ENCODE measurements at regions not wholly inside any gene's neighbourhood (a gene's known extent, or its start where the extent isn't known, plus 50 kb on each side); places are given as distances from the start of the nearest gene placed in this dataset.

DNA sequence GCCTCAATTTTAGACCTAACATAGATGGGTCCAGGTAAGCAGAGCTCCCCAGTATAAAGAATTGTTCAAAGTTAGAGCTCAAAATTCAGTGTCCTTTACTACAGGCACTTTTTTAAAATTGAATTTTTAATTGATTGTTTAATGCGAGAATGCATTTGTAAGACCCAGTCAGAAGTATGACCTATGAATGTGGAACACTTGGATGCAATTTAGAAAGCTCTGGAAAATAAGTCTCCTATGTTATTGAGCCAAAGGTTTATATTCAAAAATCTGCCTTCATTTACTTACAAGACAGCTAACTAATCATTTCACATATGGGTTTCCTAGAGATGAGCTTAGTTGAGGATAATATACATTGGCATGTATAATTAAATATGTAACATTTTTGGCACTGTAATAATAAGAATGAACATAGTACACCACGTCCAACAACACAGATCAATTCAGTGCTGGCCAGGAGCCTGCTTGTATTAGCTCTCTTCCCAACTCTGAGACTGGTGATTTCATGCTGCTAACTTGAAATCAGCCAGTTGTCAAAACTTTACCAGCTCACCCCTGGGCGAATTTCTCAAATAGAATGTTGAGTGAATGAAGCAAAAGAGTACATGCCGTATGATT, 197.2 kb upstream of the NPY2R start:
- Mint-ChIP-seq H3K4me3 (no peak overlapping the region), H3K9me3 (peaks cover 0 to 4% (median 0%) of the 10 kb centered on the region in 7 donors), H3K27me3 (no peaks in the 10 kb centered on the region), H3K4me1 (no peaks in the 10 kb centered on the region), H3K36me3 (no peaks in the 10 kb centered on the region), H3K27ac (no peak overlapping the region)
- ATAC-seq (ENCODE audit: low read depth in 2 of 2) (no peak), DNase-seq (no peak)
- H3K9me3 ChIP-seq (ENCODE audit: control insufficient read depth in 2 of 2, low read length in 2 of 2) = no peaks in the 10 kb centered on the region
- H3K36me3 ChIP-seq (ENCODE audit: control insufficient read depth, insufficient read depth, low read length) = no peaks in the 10 kb centered on the region
- no peaks in the 10 kb centered on the region for H3K27me3 ChIP-seq (ENCODE audit: control insufficient read depth, insufficient read depth, low read length)
- no peak overlapping the region for H3K4me3 ChIP-seq (ENCODE audit: low read depth, low read length)
- H3K4me1 ChIP-seq (ENCODE audit: control insufficient read depth, insufficient read depth, low read length, poor library complexity, severe bottlenecking) = no peaks in the 10 kb centered on the region
- H3K27ac ChIP-seq (ENCODE audit: insufficient read depth, low read length, poor library complexity, severe bottlenecking) = no peak overlapping the region

DNA sequence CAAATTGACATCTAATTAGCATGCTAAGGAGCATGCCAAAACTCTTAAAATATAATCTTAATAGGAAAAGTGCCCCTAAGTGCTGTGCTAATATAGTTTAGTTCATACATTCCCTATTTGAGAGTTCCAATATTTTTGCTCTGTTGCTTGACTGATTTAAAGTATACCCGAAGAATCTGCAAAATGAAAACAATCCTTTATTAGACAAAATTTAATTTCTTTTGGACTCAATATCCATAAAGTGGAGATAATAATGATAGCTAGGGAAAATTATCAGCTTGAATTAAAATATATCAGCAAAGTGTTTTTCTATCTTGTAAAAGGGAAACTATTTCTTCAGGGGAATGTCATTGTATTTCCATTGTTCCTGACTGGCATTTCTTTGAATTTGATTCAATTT, 196.0 kb upstream of the NPY2R start:
- no peak overlapping the region for H3K4me3 Mint-ChIP-seq
- ATAC-seq (ENCODE audit: low read depth in 2 of 2) = no peak
- no peaks in the 10 kb centered on the region for H3K36me3 Mint-ChIP-seq

DNA sequence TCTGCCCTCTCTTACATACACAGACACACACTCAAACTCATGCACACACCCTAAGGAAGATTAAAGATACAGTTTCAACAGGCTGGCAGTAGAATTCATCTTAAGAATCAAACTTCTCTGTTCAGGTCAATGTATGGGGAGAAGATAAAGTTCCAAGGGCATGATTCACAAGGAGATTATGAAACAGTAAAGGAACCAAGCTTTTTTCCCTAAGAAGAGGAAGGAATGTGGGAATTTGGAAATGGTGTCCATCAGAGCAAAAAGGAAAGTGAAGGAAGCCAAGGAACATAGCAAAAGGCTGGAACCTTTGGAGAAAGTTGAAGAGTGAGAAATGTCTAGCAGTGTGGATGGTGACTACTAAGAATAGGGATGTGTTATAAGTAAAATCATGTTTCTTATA, 191.0 kb upstream of the NPY2R start:
- ATAC-seq (ENCODE audit: low read depth in 2 of 2) (no peak), DNase-seq (no peak)
- H3K27me3 ChIP-seq (ENCODE audit: control insufficient read depth, insufficient read depth, low read length) = no peaks in the 10 kb centered on the region
- Mint-ChIP-seq H3K9me3 (peaks cover 0 to 3% (median 0%) of the 10 kb centered on the region in 7 donors), H3K36me3 (no peaks in the 10 kb centered on the region), H3K27me3 (no peaks in the 10 kb centered on the region), H3K27ac (no peak overlapping the region), H3K4me1 (no peaks in the 10 kb centered on the region), H3K4me3 (no peak overlapping the region)
- H3K9me3 ChIP-seq (ENCODE audit: control insufficient read depth in 2 of 2, low read length in 2 of 2) = no peaks in the 10 kb centered on the region
- H3K27ac ChIP-seq (ENCODE audit: insufficient read depth, low read length, poor library complexity, severe bottlenecking) = no peak overlapping the region
- H3K4me1 ChIP-seq (ENCODE audit: control insufficient read depth, insufficient read depth, low read length, poor library complexity, severe bottlenecking) = no peaks in the 10 kb centered on the region
- H3K36me3 ChIP-seq (ENCODE audit: control insufficient read depth, insufficient read depth, low read length) = no peaks in the 10 kb centered on the region
- no peak overlapping the region for H3K4me3 ChIP-seq (ENCODE audit: low read depth, low read length)

More for the DNA sequence above, 196.0 kb upstream of the NPY2R start:
- Histone ChIP-seq H3K27me3 (ENCODE audit: control insufficient read depth, insufficient read depth, low read length) (no peaks in the 10 kb centered on the region), H3K9me3 (ENCODE audit: control insufficient read depth in 2 of 2, low read length in 2 of 2) (no peaks in the 10 kb centered on the region), H3K36me3 (ENCODE audit: control insufficient read depth, insufficient read depth, low read length) (no peaks in the 10 kb centered on the region), H3K4me3 (ENCODE audit: low read depth, low read length) (no peak overlapping the region), H3K4me1 (ENCODE audit: control insufficient read depth, insufficient read depth, low read length, poor library complexity, severe bottlenecking) (no peaks in the 10 kb centered on the region), H3K27ac (ENCODE audit: insufficient read depth, low read length, poor library complexity, severe bottlenecking) (no peak overlapping the region)
- H3K27me3 Mint-ChIP-seq = no peaks in the 10 kb centered on the region
- no peak overlapping the region for H3K27ac Mint-ChIP-seq
- peaks cover 0 to 4% (median 0%) of the 10 kb centered on the region in 7 donors for H3K9me3 Mint-ChIP-seq
- no peak for DNase-seq
- H3K4me1 Mint-ChIP-seq = no peaks in the 10 kb centered on the region

DNA sequence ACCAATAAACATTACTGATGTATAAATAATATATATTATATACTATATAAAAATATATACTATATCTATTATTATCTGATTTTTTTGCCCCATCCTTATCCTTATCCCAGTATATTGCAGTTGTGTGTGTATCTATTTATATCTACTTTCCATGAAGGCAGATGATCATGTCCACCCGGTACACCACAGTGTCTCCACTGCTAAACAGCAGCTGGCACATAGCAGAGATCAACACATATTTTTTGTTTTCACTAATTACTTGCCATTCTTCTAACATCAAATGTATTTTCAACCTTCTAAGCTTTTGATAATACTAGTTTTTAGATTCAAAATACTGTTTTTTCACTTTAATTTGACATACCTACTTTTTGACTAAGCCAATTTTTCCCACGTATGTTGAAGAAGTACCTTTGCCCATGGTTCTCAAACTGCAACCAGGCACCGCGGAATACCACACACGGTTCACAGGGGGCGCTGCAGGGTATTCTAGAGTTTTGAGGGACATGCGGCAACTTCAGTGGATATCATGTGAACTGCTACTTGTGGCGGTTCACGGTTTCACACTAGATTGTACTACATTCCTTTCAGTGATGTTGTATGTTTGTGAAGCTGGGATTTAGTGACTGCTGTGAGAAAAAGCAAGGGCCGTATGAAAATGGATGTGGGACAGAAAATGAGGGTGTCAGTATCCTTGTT, 182.5 kb upstream of the NPY2R start:
- ATAC-seq (ENCODE audit: low read depth in 2 of 2) = no peak
- Histone ChIP-seq H3K27me3 (ENCODE audit: control insufficient read depth, insufficient read depth, low read length) (no peaks in the 10 kb centered on the region), H3K4me3 (ENCODE audit: low read depth, low read length) (no peak overlapping the region), H3K27ac (ENCODE audit: insufficient read depth, low read length, poor library complexity, severe bottlenecking) (no peak overlapping the region), H3K9me3 (ENCODE audit: control insufficient read depth in 2 of 2, low read length in 2 of 2) (no peaks in the 10 kb centered on the region), H3K4me1 (ENCODE audit: control insufficient read depth, insufficient read depth, low read length, poor library complexity, severe bottlenecking) (no peaks in the 10 kb centered on the region), H3K36me3 (ENCODE audit: control insufficient read depth, insufficient read depth, low read length) (no peaks in the 10 kb centered on the region)
- Mint-ChIP-seq H3K36me3 (no peaks in the 10 kb centered on the region), H3K27me3 (no peaks in the 10 kb centered on the region), H3K27ac (no peak overlapping the region), H3K4me1 (no peaks in the 10 kb centered on the region), H3K4me3 (no peak overlapping the region), H3K9me3 (peaks cover 0 to 4% (median 0%) of the 10 kb centered on the region in 7 donors)
- peak in 1 of 3 donors; percentile 23 for DNase-seq

DNA sequence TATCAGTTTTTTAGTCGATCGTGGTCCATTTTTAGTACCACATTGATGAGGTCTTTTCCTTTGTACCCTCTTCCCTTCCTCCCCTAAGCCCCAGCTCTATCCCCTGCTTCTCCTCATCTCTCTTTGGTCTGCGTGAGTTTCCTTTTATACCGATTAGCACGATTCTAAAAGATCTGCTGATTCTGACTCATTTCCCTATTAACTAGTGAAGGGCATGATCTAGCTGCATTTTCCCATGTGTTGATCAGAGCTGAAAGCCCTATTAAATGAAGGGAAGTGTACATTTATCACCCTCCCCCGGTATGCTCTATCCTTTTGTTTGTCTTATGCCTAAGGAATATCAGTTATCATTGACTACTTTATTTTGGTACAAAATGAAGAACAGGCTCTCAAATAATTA, 181.7 kb upstream of the NPY2R start:
- Mint-ChIP-seq H3K36me3 (no peaks in the 10 kb centered on the region), H3K27ac (no peak overlapping the region), H3K4me3 (no peak overlapping the region), H3K27me3 (no peaks in the 10 kb centered on the region), H3K4me1 (no peaks in the 10 kb centered on the region), H3K9me3 (peaks cover 0 to 4% (median 0%) of the 10 kb centered on the region in 7 donors)
- no peaks in the 10 kb centered on the region for H3K36me3 ChIP-seq (ENCODE audit: control insufficient read depth, insufficient read depth, low read length)
- H3K27ac ChIP-seq (ENCODE audit: insufficient read depth, low read length, poor library complexity, severe bottlenecking) = no peak overlapping the region
- no peaks in the 10 kb centered on the region for H3K9me3 ChIP-seq (ENCODE audit: control insufficient read depth in 2 of 2, low read length in 2 of 2)
- ATAC-seq (ENCODE audit: low read depth in 2 of 2) (no peak), DNase-seq (no peak)
- no peaks in the 10 kb centered on the region for H3K27me3 ChIP-seq (ENCODE audit: control insufficient read depth, insufficient read depth, low read length)
- no peaks in the 10 kb centered on the region for H3K4me1 ChIP-seq (ENCODE audit: control insufficient read depth, insufficient read depth, low read length, poor library complexity, severe bottlenecking)
- no peak overlapping the region for H3K4me3 ChIP-seq (ENCODE audit: low read depth, low read length)

DNA sequence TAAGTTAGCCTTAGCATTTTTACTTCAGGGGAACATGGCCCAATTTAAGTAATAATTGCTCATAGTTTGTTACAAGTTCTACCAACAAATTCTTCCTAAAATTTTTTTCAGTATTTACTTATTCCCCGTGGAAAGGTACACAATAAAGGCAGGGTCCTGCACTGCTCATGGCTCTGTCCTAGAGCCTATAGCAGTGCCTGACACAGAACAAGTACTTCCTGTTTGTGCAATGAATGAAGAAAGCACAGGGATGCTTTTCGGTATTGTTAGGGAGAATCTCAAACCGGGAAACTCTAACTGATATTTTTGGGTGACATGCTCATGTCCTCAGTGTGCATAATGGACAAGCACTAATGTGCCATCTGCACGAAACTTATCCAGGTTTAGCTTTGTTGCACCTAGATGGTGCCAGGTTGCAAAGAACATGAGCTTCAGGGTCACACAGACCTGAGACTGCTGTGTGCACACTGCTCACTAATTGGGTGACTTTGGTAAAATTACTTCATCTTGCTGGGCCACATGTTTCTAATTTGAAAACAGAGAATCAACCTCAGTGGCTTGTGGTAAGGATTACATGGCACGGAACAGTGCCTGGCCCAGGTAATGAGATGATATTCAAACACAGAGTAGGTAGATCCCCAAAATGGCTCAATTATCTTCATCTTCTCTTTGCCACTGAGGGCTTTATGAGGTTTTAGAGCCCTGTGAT, 175.8 kb upstream of the NPY2R start:
- Mint-ChIP-seq H3K36me3 (no peaks in the 10 kb centered on the region), H3K27me3 (no peaks in the 10 kb centered on the region), H3K27ac (no peak overlapping the region), H3K4me3 (no peak overlapping the region), H3K4me1 (no peaks in the 10 kb centered on the region), H3K9me3 (peaks cover 0 to 4% (median 0%) of the 10 kb centered on the region in 7 donors)
- Histone ChIP-seq H3K4me1 (ENCODE audit: control insufficient read depth, insufficient read depth, low read length, poor library complexity, severe bottlenecking) (no peaks in the 10 kb centered on the region), H3K36me3 (ENCODE audit: control insufficient read depth, insufficient read depth, low read length) (no peaks in the 10 kb centered on the region), H3K9me3 (ENCODE audit: control insufficient read depth in 2 of 2, low read length in 2 of 2) (no peaks in the 10 kb centered on the region), H3K4me3 (ENCODE audit: low read depth, low read length) (no peak overlapping the region), H3K27me3 (ENCODE audit: control insufficient read depth, insufficient read depth, low read length) (no peaks in the 10 kb centered on the region), H3K27ac (ENCODE audit: insufficient read depth, low read length, poor library complexity, severe bottlenecking) (no peak overlapping the region)
- DNase-seq (no peak), ATAC-seq (ENCODE audit: low read depth in 2 of 2) (no peak)

DNA sequence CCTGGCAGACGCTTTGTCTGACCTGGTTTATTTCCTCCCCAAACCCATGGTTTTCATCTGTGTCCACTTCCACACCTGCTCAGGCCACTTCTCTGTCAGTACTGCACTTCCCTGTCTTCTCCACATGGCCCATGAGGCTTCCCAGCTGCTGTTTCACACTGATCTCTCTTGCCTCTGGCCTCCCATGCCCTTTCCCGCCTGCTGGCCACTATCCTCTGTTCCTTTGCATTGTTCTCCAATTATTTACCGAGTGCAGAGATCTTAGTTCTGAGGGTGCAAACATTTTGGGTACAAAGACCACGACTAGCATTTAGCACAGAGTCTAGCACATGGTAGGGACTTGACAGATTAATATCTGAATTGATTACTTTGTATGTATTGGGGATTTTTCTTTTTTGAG, 174.8 kb upstream of the NPY2R start:
- H3K4me1 Mint-ChIP-seq = no peaks in the 10 kb centered on the region
- Histone ChIP-seq H3K27me3 (ENCODE audit: control insufficient read depth, insufficient read depth, low read length) (no peaks in the 10 kb centered on the region), H3K27ac (ENCODE audit: insufficient read depth, low read length, poor library complexity, severe bottlenecking) (no peak overlapping the region), H3K9me3 (ENCODE audit: control insufficient read depth in 2 of 2, low read length in 2 of 2) (no peaks in the 10 kb centered on the region), H3K4me3 (ENCODE audit: low read depth, low read length) (no peak overlapping the region), H3K36me3 (ENCODE audit: control insufficient read depth, insufficient read depth, low read length) (no peaks in the 10 kb centered on the region), H3K4me1 (ENCODE audit: control insufficient read depth, insufficient read depth, low read length, poor library complexity, severe bottlenecking) (no peaks in the 10 kb centered on the region)
- H3K27me3 Mint-ChIP-seq = no peaks in the 10 kb centered on the region
- no peaks in the 10 kb centered on the region for H3K36me3 Mint-ChIP-seq
- H3K27ac Mint-ChIP-seq = no peak overlapping the region
- no peak for ATAC-seq (ENCODE audit: low read depth in 2 of 2)
- DNase-seq = no peak
- H3K9me3 Mint-ChIP-seq = peaks cover 0 to 3% (median 0%) of the 10 kb centered on the region in 7 donors
- no peak overlapping the region for H3K4me3 Mint-ChIP-seq

All from CD4-positive, CD25-positive, alpha-beta regulatory T cell (primary cell).